ENCODE measurements at regions not wholly inside any gene's neighbourhood (a gene's known extent, or its start where the extent isn't known, plus 50 kb on each side); places are given as distances from the start of the nearest gene placed in this dataset.

DNA sequence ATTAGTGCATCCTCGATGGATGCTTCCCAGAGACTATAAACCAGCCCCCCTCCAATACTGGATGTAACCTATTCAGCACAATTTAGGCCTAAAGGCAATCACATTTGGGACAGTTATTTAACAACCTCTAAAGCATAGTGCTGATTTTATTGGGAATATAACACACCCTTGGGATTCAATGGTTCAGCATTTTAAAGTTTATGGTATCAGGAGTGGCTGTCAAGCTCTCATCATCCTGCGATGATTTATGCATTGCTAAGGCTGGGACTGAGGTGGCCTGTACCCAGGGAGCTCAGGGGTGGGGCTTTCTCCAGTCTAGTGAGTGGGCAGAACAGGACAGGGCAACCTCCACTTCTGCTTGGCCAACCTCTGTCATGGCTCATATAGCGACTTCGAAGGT lies 464.9 kb downstream of the INHBA start:
- H3K4me1 ChIP-seq (replicated peaks in 1 of 2) = no peaks in the 10 kb centered on the region
- H3K4me3 ChIP-seq = no peak overlapping the region
- 85 to 95% (median 92%) methylated on average over 4 of the region's 4 CpGs for WGBS, 4 donors
- no peaks in the 10 kb centered on the region for H3K27me3 ChIP-seq
- intact Hi-C loops (cut with DNase I) = no loop called here
- H3K9me3 ChIP-seq (replicated peaks in 1 of 3) = no peaks in the 10 kb centered on the region
- TF ChIP-seq, protein P1, sequence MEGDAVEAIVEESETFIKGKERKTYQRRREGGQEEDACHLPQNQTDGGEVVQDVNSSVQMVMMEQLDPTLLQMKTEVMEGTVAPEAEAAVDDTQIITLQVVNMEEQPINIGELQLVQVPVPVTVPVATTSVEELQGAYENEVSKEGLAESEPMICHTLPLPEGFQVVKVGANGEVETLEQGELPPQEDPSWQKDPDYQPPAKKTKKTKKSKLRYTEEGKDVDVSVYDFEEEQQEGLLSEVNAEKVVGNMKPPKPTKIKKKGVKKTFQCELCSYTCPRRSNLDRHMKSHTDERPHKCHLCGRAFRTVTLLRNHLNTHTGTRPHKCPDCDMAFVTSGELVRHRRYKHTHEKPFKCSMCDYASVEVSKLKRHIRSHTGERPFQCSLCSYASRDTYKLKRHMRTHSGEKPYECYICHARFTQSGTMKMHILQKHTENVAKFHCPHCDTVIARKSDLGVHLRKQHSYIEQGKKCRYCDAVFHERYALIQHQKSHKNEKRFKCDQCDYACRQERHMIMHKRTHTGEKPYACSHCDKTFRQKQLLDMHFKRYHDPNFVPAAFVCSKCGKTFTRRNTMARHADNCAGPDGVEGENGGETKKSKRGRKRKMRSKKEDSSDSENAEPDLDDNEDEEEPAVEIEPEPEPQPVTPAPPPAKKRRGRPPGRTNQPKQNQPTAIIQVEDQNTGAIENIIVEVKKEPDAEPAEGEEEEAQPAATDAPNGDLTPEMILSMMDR (IDR thresholded peaks at IDR 0.05) = no peak
- TF ChIP-seq POLR2A (IDR thresholded peaks at IDR 0.05) = no peak
- no peak for DNase-seq
- no peaks in the 10 kb centered on the region for H3K36me3 ChIP-seq (replicated peaks in 1 of 2)
- no peak overlapping the region for H3K27ac ChIP-seq

DNA sequence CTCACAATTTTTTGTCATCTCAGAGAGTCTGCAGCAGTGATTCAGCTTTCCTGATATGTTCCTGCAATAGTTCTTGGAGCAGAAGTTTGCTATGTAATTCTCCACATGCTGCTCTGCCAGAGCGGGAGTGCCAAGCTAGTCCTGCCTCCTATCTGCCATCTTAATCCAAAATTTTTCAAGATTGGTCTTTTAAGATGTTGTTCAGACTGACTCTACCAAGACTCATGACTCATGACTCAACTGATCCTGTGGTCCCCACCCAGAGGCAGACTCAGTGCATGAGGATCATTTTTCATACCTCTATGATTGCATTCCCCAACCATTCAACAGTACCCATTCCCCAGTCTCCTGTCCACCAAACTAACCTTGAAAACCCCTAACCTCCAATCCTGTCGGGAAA lies 470.8 kb downstream of the INHBA start:
- DNase-seq = no peak
- H3K27ac ChIP-seq = no peak overlapping the region
- no peaks in the 10 kb centered on the region for H3K36me3 ChIP-seq (replicated peaks in 1 of 2)
- H3K27me3 ChIP-seq = no peaks in the 10 kb centered on the region
- no peak overlapping the region for H3K4me3 ChIP-seq
- TF ChIP-seq, protein P1 (IDR thresholded peaks at IDR 0.05) = no peak
- no peak for TF ChIP-seq POLR2A (IDR thresholded peaks at IDR 0.05)
- intact Hi-C loops (cut with DNase I) = no loop called here
- H3K9me3 ChIP-seq (replicated peaks in 1 of 3) = no peaks in the 10 kb centered on the region
- 86 to 92% (median 91%) methylated on average over 2 of the region's 2 CpGs for WGBS, 4 donors
- H3K4me1 ChIP-seq (replicated peaks in 1 of 2) = no peaks in the 10 kb centered on the region

DNA sequence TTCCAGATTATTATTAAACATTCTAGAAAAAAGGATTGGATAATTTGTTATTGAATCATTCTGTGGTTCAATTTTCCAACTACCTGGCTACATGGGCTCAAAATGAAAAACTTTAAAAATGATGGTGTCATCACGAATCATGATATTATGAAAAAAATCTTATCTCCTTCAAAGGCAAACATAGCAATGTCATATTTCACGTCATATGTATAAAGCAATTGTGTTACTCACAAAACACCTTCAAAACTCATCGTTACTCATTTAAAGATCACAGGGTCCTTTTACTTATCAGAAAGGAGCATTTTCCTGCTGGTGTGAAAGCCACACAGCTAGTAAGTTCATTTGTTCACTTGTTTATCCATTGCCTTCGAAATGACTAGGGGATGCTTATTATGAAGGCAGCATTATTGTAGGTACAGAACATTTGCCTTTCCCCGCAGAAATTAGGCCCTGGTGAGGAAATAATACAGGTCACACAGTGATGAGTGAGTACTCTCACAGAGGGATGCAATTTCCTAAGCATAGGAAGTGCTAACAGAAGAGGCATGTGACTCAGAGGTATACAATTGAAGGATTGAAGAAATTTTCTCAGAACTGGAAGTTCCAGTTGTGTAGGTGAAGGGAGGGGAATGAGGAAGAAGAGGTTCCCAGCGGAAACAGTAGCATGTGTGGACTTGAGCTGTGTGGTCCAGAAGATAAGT lies 478.7 kb downstream of the INHBA start:
- Histone ChIP-seq H3K36me3 (replicated peaks in 1 of 2) (no peaks in the 10 kb centered on the region), H3K27me3 (no peaks in the 10 kb centered on the region), H3K9me3 (replicated peaks in 1 of 3) (no peaks in the 10 kb centered on the region), H3K27ac (no peak overlapping the region), H3K4me1 (replicated peaks in 1 of 2) (no peaks in the 10 kb centered on the region), H3K4me3 (no peak overlapping the region)
- WGBS, 4 donors = 72 to 84% (median 81%) methylated on average over 6 of the region's 6 CpGs
- no peak for DNase-seq
- intact Hi-C loops (cut with DNase I) = no loop called here
- TF ChIP-seq POLR2A (IDR thresholded peaks at IDR 0.05) = no peak
- TF ChIP-seq, protein P1 (IDR thresholded peaks at IDR 0.05) = no peak

DNA sequence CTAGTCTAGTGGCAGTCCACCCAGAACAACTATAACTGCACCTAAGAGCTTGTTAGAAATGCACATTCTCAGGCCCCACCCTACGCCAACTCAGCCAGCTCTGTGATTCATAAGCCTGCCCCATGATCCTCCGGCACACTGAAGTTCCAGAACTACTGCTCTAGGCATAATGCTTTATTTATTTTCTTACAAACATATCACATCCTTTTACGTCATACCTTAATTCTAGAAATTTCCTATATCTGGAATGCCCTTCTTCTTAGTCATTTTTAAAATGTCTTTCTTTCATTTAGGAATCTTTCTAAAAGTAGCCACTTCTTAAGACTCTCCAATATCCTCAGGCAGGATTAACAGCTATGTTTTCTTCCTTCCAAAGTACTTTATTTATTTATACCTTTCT lies 480.1 kb downstream of the INHBA start:
- H3K9me3 ChIP-seq (replicated peaks in 1 of 3) = no peaks in the 10 kb centered on the region
- H3K27me3 ChIP-seq = no peaks in the 10 kb centered on the region
- no peak overlapping the region for H3K4me3 ChIP-seq
- TF ChIP-seq POLR2A (IDR thresholded peaks at IDR 0.05) = no peak
- TF ChIP-seq, protein P1 (IDR thresholded peaks at IDR 0.05) = no peak
- DNase-seq = no peak
- no peaks in the 10 kb centered on the region for H3K4me1 ChIP-seq (replicated peaks in 1 of 2)
- H3K27ac ChIP-seq = no peak overlapping the region
- WGBS, 4 donors = 89 to 95% (median 93%) methylated on average over 3 of the region's 3 CpGs
- H3K36me3 ChIP-seq (replicated peaks in 1 of 2) = no peaks in the 10 kb centered on the region
- intact Hi-C loops (cut with DNase I) = no loop called here
